Cardiac muscle cell (in vitro differentiated cells and primary cell): ENCODE measurements at regions not wholly inside any gene's neighbourhood (a gene's known extent, or its start where the extent isn't known, plus 50 kb on each side); places are given as distances from the start of the nearest gene placed in this dataset.

Experiments used
- DNase-seq, 2 donors: peaks; one replicate each; pipeline versions ENCODE4 v3.0.0 to v3.0.0-alpha.2; 2010 to 2017; ENCODE audit warnings: low read depth in 1 of 2, low spot score in 1 of 2
- H3K27ac ChIP-seq: fragments of 200-600 bp; sonication (generic); 2 replicates; pipeline ENCODE4 v1.5.1; 2016
- H3K27me3 ChIP-seq: fragments of 200-600 bp; sonication (generic); 2 replicates; pipeline ENCODE4 v1.6.0; 2016; ENCODE audit warnings: control low read depth
- H3K36me3 ChIP-seq: fragments of 200-600 bp; sonication (generic); 2 replicates; pipeline ENCODE4 v1.5.1; 2016; ENCODE audit warnings: control low read depth
- H3K4me1 ChIP-seq: fragments of 200-600 bp; sonication (generic); 2 replicates; pipeline ENCODE4 v1.8.1; 2017; ENCODE audit warnings: low read depth, mild to moderate bottlenecking, mixed run types
- H3K4me3 ChIP-seq: fragments of 200-600 bp; sonication (generic); 2 replicates; pipeline ENCODE4 v1.5.1; 2016; ENCODE audit warnings: mild to moderate bottlenecking
- H3K9me3 ChIP-seq: fragments of 200-600 bp; sonication (generic); 2 replicates; pipeline ENCODE4 v1.5.1; 2017; ENCODE audit warnings: low read depth, mild to moderate bottlenecking, control low read depth
- TF ChIP-seq, protein P1 (sequence below): IDR thresholded peaks from 2 replicates; pipeline ENCODE4 v1.5.1; 2012; ENCODE audit warnings: low read depth, mild to moderate bottlenecking, low read length

DNA sequence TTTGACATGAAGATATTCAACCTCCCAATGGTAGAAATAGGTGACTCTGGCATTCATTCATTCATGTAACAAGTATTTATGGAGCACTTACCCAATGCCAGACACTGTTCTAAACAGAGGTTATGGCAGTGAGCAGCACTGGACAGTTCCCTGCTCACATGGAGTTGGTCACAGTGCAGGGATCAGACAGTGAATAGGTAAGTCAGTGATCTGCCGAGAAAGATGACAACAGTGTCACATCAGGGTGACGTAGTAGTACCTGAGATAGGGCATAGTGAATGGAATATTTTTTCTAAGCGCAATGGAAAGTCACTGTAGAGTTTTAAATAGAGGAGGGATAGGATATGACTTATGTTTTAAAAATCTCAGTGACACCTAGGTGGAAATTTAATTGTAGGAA lies 791.4 kb upstream of the RBFOX1 start:
- TF ChIP-seq, protein P1, sequence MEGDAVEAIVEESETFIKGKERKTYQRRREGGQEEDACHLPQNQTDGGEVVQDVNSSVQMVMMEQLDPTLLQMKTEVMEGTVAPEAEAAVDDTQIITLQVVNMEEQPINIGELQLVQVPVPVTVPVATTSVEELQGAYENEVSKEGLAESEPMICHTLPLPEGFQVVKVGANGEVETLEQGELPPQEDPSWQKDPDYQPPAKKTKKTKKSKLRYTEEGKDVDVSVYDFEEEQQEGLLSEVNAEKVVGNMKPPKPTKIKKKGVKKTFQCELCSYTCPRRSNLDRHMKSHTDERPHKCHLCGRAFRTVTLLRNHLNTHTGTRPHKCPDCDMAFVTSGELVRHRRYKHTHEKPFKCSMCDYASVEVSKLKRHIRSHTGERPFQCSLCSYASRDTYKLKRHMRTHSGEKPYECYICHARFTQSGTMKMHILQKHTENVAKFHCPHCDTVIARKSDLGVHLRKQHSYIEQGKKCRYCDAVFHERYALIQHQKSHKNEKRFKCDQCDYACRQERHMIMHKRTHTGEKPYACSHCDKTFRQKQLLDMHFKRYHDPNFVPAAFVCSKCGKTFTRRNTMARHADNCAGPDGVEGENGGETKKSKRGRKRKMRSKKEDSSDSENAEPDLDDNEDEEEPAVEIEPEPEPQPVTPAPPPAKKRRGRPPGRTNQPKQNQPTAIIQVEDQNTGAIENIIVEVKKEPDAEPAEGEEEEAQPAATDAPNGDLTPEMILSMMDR: no peak
- DNase-seq: peak in 1 of 2 donors; percentile 48
- H3K4me3 ChIP-seq: no peak overlapping the region
- no peak overlapping the region for H3K27ac ChIP-seq
- H3K36me3 ChIP-seq: no peaks in the 10 kb centered on the region
- no peaks in the 10 kb centered on the region for H3K4me1 ChIP-seq
- no peaks in the 10 kb centered on the region for H3K9me3 ChIP-seq
- no peaks in the 10 kb centered on the region for H3K27me3 ChIP-seq

DNA sequence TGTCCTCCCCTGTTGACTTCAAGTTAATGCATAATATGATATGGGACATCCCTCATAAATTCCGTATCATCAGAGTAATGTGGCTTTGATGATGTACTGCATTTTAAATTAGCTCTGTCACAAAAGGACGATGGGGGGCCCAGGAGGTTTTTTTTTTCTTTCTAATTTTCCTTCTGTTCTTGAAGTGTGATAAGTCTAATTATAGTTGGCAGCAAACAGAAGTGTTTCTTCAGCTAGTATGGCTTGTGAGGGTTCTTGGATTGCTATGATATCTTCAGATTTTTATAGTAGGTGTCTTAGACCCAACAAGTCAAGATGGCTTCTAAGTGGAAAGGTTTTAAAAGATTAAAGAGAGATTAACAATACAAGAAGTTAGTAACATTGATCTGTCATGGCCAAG lies 796.2 kb upstream of the RBFOX1 start:
- DNase-seq: no peak
- Histone ChIP-seq H3K27ac (no peak overlapping the region), H3K27me3 (no peaks in the 10 kb centered on the region), H3K4me3 (no peak overlapping the region), H3K4me1 (no peaks in the 10 kb centered on the region), H3K36me3 (no peaks in the 10 kb centered on the region), H3K9me3 (no peaks in the 10 kb centered on the region)
- TF ChIP-seq, protein P1: no peak

DNA sequence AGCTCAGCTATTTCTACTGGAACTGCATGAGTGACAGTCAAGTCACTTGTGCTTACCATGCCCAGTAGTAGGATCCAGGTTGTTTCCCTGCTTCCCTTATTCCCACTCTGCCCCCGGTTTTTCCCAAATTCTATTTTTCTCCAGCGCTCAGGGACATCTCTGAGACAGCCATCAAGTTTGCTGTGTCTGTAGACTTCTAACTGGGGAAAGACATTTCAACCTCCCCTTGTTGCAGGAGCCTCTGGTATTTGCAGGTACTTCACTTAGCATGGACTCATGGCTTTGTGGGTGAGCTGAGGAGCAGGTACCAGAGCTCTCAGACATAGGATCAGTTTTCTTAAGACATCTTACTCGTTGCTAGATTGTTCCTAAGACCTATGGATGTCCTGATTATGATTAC lies 801.6 kb upstream of the RBFOX1 start:
- H3K4me3 ChIP-seq: no peak overlapping the region
- no peak for DNase-seq
- H3K4me1 ChIP-seq: no peaks in the 10 kb centered on the region
- no peaks in the 10 kb centered on the region for H3K36me3 ChIP-seq
- H3K27ac ChIP-seq: no peak overlapping the region
- TF ChIP-seq, protein P1: no peak
- H3K9me3 ChIP-seq: no peaks in the 10 kb centered on the region
- no peaks in the 10 kb centered on the region for H3K27me3 ChIP-seq

DNA sequence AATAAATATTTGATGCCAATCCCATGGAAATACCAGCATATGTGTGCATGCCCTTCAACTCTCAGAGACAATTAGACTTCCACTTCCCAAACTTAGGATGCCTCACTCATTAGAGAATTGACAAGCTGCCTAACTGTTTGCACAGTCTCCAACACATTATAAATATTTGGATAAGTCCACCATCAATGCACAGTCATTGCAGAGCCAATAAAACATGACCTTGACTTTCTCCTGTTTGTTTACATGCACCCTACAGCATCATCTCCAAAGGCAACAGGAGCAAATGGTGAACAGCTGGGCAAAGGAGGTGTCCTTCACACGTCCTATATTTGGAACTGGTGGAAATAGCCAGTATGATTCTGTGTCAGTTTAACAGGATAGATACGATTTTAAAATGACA lies 804.4 kb upstream of the RBFOX1 start:
- no peaks in the 10 kb centered on the region for H3K36me3 ChIP-seq
- H3K27ac ChIP-seq: no peak overlapping the region
- no peak overlapping the region for H3K4me3 ChIP-seq
- H3K27me3 ChIP-seq: no peaks in the 10 kb centered on the region
- H3K4me1 ChIP-seq: no peaks in the 10 kb centered on the region
- TF ChIP-seq, protein P1: no peak
- DNase-seq: no peak
- no peaks in the 10 kb centered on the region for H3K9me3 ChIP-seq

DNA sequence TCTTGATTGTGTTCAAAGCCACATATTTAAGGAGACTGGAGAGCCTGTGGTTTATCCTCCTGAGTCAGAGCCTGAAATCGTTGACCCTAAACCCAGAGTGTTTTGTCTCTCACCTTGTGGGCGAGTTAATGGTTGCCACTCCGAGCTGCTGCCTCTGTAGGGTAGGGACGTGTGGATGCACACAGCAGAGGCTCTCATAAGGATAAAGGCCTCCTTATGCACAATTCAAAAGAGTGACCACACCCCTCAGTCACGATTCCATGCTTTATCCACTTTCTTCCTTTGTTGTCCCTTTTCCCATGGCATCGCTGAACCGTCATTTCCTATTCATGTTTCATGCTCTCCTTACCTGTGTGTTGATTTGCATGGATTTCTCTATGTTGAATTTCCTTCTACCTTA lies 805.0 kb upstream of the RBFOX1 start:
- Histone ChIP-seq H3K4me3 (no peak overlapping the region), H3K36me3 (no peaks in the 10 kb centered on the region), H3K27me3 (no peaks in the 10 kb centered on the region), H3K27ac (no peak overlapping the region), H3K4me1 (no peaks in the 10 kb centered on the region), H3K9me3 (no peaks in the 10 kb centered on the region)
- no peak for DNase-seq
- TF ChIP-seq, protein P1: no peak

DNA sequence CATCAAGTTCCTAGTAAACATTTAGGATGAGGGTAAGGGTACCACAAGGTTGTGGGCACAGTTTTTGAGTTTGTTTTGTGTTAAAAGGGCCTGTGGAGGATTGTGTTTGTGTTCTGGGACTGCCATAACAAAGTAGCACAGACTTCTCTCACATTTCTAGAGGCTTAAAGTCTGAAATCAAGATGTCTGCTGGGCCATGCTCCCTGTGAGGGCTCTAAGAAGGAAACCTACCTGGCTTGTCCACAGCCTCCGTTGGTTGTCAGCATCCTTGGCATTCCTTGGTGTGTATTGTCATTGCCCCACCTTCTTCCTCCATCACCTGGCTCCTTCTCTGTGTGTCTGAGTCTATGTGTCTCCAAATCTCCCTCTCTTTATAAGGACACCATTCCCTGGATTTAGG lies 808.1 kb upstream of the RBFOX1 start:
- DNase-seq: no peak
- Histone ChIP-seq H3K9me3 (no peaks in the 10 kb centered on the region), H3K4me3 (no peak overlapping the region), H3K36me3 (no peaks in the 10 kb centered on the region), H3K27ac (no peak overlapping the region), H3K27me3 (no peaks in the 10 kb centered on the region), H3K4me1 (no peaks in the 10 kb centered on the region)
- TF ChIP-seq, protein P1: no peak
